ENCODE measurements at regions not wholly inside any gene's neighbourhood (a gene's known extent, or its start where the extent isn't known, plus 50 kb on each side); places are given as distances from the start of the nearest gene placed in this dataset.
"Not testable (repeated sequence)": the region's sequence is repeated elsewhere in the genome, so short reads cannot be mapped to it uniquely, and the experiment has no call there.

GRCh38 chr16:54727696-54728095, 203.0 kb upstream of the IRX5 start:
- not testable (repeated sequence) for DNase-seq (ENCODE audit: low read depth)

- DNase-seq (ENCODE audit: low read depth): no peak
Measured at GRCh38 chr16:54724346-54724925, 206.2 kb upstream of the IRX5 start.

DNA sequence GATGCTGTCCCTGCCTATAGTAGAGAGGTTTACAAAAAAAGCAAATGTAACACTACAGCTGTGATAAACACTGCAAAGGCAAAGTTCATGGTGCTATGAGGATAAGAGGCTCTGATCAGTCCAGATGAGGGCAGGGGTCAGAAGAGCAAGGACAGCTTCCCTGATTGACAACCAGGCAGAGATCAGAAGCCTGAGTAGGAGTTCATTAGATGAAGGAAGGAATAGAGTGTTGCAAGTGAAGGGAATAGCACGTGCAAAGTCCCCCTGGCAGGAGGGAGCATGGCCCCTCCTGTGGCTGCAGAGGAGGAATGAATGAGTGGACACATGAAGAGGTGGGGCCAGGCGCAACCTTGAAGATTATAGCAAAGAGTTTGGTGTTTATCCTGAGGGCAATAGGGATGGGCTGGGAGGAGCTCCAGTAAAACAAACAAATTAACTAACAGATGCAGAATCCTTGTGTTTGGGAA, 208.4 kb upstream of the IRX5 start:
- no peak for DNase-seq (ENCODE audit: low read depth)

DNA sequence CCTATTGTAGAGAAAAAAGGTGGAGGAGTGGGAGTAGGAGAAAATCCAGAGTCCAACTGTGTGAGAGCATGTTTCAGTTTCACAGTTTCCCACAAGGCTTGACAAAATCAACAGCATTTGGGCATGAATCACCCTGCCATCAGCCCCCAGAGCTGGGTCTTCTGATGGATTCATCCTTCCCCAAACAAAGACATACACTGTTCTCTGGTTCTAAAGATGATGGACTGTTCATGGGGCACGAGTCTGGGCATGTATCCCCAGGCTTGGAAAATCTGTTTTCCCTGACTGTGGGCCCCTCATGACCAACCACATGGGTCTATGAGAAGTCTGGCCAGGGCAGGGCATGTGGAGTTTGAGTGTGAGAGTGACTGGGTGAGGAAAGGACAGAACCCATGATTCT, 210.4 kb upstream of the IRX5 start:
- DNase-seq (ENCODE audit: low read depth): no peak

- DNase-seq (ENCODE audit: low read depth): no peak
Measured at GRCh38 chr16:54719624-54720023, 211.0 kb upstream of the IRX5 start.

- no peak for DNase-seq (ENCODE audit: low read depth)
Measured at GRCh38 chr16:54718376-54718775, 212.3 kb upstream of the IRX5 start.

DNA sequence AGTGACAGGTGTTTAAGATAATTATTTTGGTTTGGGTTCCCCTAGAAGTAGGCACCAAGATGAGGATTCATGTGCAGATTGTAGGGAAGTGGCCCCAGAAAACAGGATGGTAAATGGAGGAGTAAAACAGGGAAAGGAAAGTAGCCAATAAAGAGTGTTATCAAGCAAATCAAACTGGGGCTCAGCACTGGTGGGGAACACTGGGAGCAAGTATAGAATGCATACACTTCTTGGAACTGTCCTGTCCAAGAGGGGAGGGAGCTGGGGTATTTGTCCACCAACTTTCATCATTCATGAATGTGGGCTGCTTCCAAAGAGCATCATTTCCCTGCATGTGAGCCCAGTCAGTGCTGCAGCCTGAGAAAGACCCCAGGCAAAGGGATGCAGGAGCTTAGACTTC, 215.7 kb upstream of the IRX5 start:
- no peak for DNase-seq (ENCODE audit: low read depth)

DNA sequence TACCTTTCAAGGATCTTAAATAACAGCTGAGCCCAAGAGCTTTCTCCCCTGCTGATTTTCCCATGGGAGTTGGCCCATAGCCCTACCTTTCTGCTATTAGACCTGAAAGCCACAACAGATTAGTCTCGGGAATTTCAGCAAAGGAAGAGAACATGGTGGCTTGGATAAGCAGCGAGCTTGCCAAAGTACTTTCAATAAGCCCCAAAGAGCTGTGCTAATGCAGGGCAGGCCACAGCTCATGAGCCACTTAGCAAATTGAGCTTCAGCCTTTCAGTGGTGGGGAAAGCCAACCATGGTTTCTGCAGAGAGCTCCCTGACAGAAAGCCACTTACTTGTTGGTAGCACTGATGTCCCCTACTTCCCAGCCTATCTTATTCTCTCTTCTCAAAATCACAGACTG, 217.8 kb upstream of the IRX5 start:
- no peak for DNase-seq (ENCODE audit: low read depth)

DNA sequence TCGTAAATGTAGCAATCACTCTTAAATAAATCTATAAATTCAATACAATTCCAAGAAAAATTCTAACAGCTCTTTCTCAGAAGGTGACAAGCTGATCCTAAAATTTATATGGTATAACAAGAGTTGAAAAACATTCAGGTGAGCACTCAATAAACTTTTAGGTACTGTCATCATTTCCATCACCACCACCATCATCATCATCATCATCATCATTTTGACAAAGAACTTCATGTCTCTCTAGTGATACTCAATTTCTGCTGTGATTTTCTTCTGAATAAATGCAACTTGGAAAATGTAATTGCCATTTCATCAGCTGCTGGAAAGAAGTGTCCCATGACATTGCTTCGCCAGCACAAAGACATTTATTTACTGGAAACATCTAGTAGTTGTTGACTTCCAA, 222.9 kb upstream of the IRX5 start:
- no peak for DNase-seq (ENCODE audit: low read depth)

- DNase-seq (ENCODE audit: low read depth): no peak
Measured at GRCh38 chr16:54706406-54706805, 224.3 kb upstream of the IRX5 start.

- no peak for DNase-seq (ENCODE audit: low read depth)
Measured at GRCh38 chr16:54703339-54703738, 227.3 kb upstream of the IRX5 start.

- no peak for DNase-seq (ENCODE audit: low read depth)
Measured at GRCh38 chr16:54699656-54700055, 231.0 kb upstream of the IRX5 start.

GRCh38 chr16:54697677-54698076, 233.0 kb upstream of the IRX5 start:
- no peak for DNase-seq (ENCODE audit: low read depth)

GRCh38 chr16:54696970-54697369, 233.7 kb upstream of the IRX5 start:
- DNase-seq (ENCODE audit: low read depth): no peak

DNA sequence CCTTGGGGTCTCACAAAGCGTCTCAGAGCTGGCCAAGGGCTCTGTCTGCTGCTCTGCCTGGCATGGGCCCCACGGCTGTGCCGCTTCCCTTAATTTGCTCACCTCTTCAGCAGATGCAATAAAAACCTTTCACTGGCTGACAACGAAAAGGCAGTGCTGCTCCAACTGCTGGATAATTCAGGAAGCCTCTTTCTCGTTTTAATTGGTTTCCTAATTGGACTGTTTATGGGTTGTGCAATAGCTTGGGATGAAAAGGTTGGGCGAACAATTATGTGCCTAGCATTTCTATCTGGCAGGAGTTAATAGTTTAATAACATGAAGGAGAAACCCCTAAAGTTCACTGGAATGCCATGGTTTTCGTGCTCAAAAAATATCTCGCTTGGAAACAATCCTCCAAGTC, 234.1 kb upstream of the IRX5 start:
- no peak for DNase-seq (ENCODE audit: low read depth)

DNA sequence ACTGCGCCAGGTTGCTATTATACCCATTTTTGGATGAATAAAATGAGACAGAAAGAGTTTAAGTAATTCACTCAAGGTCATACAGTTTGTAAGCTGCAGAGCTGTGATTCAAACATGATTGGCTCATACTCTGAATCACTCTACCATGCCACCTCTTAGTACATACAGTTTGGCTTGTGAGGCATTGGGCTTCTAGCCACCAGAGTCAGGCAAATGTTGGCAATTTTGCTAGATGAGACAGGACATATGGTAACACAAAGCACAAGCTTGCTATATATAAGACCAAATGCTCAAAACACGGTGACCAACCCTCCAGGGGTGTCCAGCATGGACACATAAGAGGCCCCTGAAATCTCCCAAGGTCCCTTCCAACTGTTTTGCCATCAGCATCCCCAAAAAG, 236.0 kb upstream of the IRX5 start:
- DNase-seq (ENCODE audit: low read depth): no peak

DNA sequence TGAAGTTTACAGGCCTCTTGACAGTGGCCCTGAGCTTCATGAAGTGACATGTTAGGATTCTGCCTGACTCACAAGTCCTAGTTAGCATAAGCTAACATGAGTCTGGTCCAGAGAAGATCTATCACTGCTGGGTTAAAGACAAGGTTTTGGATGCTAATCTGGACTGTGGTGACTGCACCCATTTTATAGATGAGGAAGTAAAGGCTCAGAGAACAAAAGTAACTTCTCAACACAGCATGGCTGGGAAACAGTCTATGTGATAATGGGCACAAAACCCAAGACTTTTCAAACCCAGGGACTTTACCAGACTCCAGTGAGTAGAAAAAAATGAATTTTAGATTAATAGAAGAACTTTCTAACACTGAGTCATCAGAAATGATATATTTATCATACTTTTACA, 236.8 kb upstream of the IRX5 start:
- DNase-seq (ENCODE audit: low read depth): no peak

DNA sequence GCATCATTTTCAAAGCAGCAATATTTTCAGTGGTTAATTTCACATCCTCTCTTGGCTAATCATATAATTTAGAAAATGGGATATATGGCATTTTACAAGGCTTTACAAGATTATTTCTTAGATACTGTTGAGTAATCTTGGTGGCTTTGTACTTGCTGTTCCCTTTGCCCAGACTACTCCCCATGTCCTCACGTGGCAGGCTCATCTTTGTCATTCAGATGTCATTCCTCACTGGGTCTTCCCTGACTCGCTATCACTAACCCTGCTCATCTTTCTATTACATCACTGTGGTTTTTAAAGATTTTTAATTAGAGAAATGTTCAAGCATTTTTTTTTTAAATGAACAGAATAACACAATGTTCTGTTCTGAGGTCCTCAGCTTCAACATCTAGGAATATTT, 240.0 kb upstream of the IRX5 start:
- no peak for DNase-seq (ENCODE audit: low read depth)

DNA sequence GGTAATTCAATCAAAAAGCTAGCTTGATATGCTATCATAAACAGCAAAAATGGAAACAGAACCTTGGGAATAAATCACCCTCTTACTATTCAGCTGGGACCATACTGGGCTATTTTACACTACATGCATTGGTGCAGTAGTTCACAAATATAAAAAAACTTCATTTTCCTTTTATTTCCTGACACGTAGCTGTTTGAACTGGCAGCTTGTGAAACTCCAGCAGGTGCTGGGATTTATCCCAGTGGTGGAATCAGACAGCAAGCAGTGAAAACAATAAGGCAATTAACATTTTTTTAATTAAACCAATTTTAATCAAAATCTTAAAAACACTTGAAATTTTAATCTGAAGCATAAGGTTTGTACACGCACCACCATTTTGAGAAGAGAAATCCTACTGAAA, 240.4 kb upstream of the IRX5 start:
- no peak for DNase-seq (ENCODE audit: low read depth)

DNA sequence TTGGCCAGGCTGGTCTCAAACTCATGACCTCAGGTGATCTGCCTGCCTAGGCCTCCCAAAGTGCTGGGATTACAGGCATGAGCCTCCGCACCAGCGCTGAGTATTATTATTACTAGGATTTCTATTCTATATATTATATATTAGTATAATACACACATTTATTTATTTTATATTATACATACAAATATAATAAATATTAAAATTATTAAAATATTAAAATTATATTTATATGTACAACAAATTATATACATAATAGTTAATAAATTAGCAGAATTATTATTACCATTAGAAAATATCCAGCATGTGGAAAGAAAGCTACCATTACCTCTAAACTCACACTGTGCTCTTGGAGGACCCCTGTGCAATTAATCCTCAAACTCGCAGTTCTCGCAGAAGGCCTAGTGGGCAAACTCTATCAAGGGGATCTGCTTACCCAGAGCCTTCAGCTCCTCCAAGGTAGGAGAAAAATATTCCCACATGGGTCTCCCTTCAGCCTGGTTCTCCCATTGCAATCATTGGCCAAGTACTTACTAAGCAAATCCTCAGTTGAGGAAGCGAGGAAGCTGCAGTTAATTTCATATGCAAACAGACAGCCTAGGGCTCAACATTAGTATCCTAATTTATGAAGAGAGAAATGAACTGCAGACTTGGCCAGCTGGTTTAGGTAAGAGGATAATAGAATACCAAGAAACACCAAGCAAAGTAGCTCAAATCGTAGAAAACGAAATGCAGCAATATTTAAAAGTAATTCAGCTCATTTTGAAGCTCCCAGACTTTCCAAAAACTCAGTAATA, 241.4 kb upstream of the IRX5 start:
- DNase-seq (ENCODE audit: low read depth): no peak

DNA sequence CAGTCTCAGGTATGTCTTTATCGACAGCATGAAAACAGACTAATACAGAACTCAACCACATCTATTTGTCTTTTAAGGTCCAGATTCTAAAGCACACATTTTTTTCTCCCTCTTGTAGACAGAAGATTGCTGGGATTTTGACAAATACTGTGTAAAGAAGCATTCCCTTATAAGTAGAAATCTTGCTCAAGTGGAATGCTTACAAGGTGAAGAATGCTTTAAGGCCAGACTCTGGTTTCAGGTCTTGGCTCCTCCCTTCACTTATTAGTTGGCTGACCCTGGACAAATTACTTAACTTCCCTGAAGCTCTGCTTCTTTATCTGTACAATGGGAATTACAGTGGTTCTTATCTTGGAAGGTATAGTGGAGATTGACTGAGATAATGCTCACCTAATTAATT, 242.3 kb upstream of the IRX5 start:
- no peak for DNase-seq (ENCODE audit: low read depth)

DNA sequence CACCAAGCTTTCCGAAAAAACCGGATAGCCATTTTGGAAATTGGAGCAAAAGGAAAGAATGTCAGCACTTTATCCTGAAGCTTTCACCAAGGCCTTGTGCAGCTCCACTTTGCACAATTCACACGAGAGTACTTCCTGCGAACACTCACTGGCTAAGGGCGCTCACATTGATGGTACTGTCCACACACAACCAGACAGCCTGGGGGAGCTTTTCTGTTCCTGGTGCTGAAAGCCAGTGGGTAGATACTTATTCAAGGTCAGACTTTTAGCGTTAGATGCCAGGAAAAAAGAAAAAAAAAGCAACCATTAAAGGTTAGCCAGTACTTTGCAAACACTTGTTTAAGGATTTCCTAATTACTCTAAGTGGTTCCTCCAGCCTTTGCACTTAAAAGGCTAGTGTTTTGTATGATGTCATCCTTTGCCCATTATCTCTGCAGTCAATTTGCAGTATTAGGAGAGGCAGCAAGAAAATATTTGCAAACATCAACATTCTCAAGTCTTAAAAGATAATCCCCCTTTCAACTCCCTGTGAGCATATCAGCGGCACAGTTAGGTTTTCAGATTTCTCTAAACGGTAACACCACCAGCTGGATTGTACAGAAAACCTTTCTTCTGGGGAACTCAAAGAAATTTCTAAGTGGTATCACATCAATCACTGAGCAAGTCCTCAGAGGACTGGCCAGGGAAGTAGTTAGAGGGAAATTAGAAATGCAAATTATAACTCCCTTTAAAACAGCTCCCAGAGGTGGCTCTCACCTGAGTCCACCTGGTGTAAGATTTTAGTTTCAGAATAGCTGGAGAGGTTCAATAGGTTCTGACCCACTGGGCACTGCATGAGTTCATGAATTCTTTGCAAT, 243.4 kb upstream of the IRX5 start:
- DNase-seq (ENCODE audit: low read depth): no peak

GRCh38 chr16:54685682-54686081, 245.0 kb upstream of the IRX5 start:
- no peak for DNase-seq (ENCODE audit: low read depth)
